ENCODE measurements at regions not wholly inside any gene's neighbourhood (a gene's known extent, or its start where the extent isn't known, plus 50 kb on each side); places are given as distances from the start of the nearest gene placed in this dataset.

- Histone ChIP-seq H3K4me2 (replicated peaks; ENCODE audit: extremely low read depth, low read length, poor library complexity, severe bottlenecking) (no peak overlapping the region), H3K79me2 (ENCODE audit: insufficient read depth, low read length) (no peaks in the 10 kb centered on the region), H3K9ac (ENCODE audit: insufficient read depth, low read length, poor library complexity, severe bottlenecking) (no peak overlapping the region), H3K4me3 (replicated peaks in 1 of 3; ENCODE audit: low read depth in 2 of 3, low read length in 3 of 3) (no peak overlapping the region), H2AFZ (ENCODE audit: insufficient read depth, low read depth, low read length, poor library complexity, severe bottlenecking) (no peak overlapping the region), H3K4me1 (ENCODE audit: control insufficient read depth in 1 of 2, insufficient read depth in 2 of 2, low read length in 2 of 2) (no peaks in the 10 kb centered on the region), H3K27me3 (ENCODE audit: control insufficient read depth in 2 of 2, insufficient read depth in 2 of 2, low read length in 2 of 2) (no peaks in the 10 kb centered on the region), H4K20me1 (ENCODE audit: insufficient read depth, low read length) (no peaks in the 10 kb centered on the region), H3K9me3 (replicated peaks in 1 of 2; ENCODE audit: control insufficient read depth in 1 of 2, insufficient read depth in 1 of 2, low read length in 2 of 2) (peaks cover 20 to 22% of the 10 kb centered on the region in 2 donors), H3K27ac (ENCODE audit: low read depth in 1 of 2, low read length in 2 of 2) (no peak overlapping the region), H3K36me3 (replicated peaks in 1 of 2; ENCODE audit: control insufficient read depth in 1 of 2, insufficient read depth in 2 of 2, low read length in 2 of 2) (no peaks in the 10 kb centered on the region)
- intact Hi-C loops (cut with micrococcal nuclease) = no loop called here
- 75% methylated on average over 1 of the region's 3 CpGs for WGBS (ENCODE audit: insufficient coverage)
- H3K9me3 Mint-ChIP-seq = peaks cover 0 to 13% (median 9%) of the 10 kb centered on the region in 7 donors
- H3K36me3 Mint-ChIP-seq = no peaks in the 10 kb centered on the region
- H3K27ac Mint-ChIP-seq = no peak overlapping the region
- no peak for TF ChIP-seq CTCF (IDR thresholded peaks at IDR 0.05)
- H3K27me3 Mint-ChIP-seq (ENCODE audit: low read depth in 3 of 3) = no peaks in the 10 kb centered on the region
- no peaks in the 10 kb centered on the region for H3K4me1 Mint-ChIP-seq
- H3K4me3 Mint-ChIP-seq = no peak overlapping the region
- no peak for DNase-seq
Measured at GRCh38 chr6:115495184-115495583, 565.5 kb downstream of the FRK start.

DNA sequence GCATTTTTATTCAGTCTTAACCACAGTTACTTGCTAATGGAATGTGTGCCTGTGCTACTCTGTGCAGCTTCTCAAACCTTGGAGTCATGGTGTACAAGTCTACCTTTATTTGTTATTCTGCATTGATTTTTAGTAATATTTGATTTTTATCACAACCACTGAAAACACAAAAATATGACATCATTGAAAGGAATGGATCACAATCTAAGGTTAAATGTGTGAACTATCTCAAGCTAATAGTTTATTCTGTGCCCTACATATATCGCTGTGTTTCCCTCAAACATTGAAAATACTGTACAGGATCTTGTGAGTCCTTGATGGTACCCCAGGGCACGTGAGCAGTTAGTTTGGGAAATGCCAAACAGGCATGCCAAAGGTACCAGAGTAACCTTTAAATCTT lies 573.4 kb downstream of the FRK start:
- Mint-ChIP-seq H3K4me1 (no peaks in the 10 kb centered on the region), H3K27ac (no peak overlapping the region), H3K27me3 (ENCODE audit: low read depth in 3 of 3) (no peaks in the 10 kb centered on the region), H3K36me3 (no peaks in the 10 kb centered on the region), H3K9me3 (peaks cover 0 to 5% (median 3%) of the 10 kb centered on the region in 7 donors), H3K4me3 (no peak overlapping the region)
- H3K4me1 ChIP-seq (ENCODE audit: control insufficient read depth in 1 of 2, insufficient read depth in 2 of 2, low read length in 2 of 2) = no peaks in the 10 kb centered on the region
- H3K4me3 ChIP-seq (replicated peaks in 1 of 3; ENCODE audit: low read depth in 2 of 3, low read length in 3 of 3) = no peak overlapping the region
- no CpG with 5 or more reads among the region's 2 CpGs for WGBS (ENCODE audit: insufficient coverage)
- no peaks in the 10 kb centered on the region for H3K36me3 ChIP-seq (replicated peaks in 1 of 2; ENCODE audit: control insufficient read depth in 1 of 2, insufficient read depth in 2 of 2, low read length in 2 of 2)
- H2AFZ ChIP-seq (ENCODE audit: insufficient read depth, low read depth, low read length, poor library complexity, severe bottlenecking) = no peak overlapping the region
- H3K9me3 ChIP-seq (replicated peaks in 1 of 2; ENCODE audit: control insufficient read depth in 1 of 2, insufficient read depth in 1 of 2, low read length in 2 of 2) = peaks cover 6 to 7% of the 10 kb centered on the region in 2 donors
- no peaks in the 10 kb centered on the region for H3K79me2 ChIP-seq (ENCODE audit: insufficient read depth, low read length)
- no peak overlapping the region for H3K27ac ChIP-seq (ENCODE audit: low read depth in 1 of 2, low read length in 2 of 2)
- no peak overlapping the region for H3K9ac ChIP-seq (ENCODE audit: insufficient read depth, low read length, poor library complexity, severe bottlenecking)
- DNase-seq = no peak
- no peaks in the 10 kb centered on the region for H4K20me1 ChIP-seq (ENCODE audit: insufficient read depth, low read length)
- TF ChIP-seq CTCF (IDR thresholded peaks at IDR 0.05) = no peak
- intact Hi-C loops (cut with micrococcal nuclease) = no loop called here
- H3K27me3 ChIP-seq (ENCODE audit: control insufficient read depth in 2 of 2, insufficient read depth in 2 of 2, low read length in 2 of 2) = no peaks in the 10 kb centered on the region
- H3K4me2 ChIP-seq (replicated peaks; ENCODE audit: extremely low read depth, low read length, poor library complexity, severe bottlenecking) = no peak overlapping the region
